Vagina (tissue), 2 donors: ENCODE measurements at regions not wholly inside any gene's neighbourhood (a gene's known extent, or its start where the extent isn't known, plus 50 kb on each side); places are given as distances from the start of the nearest gene placed in this dataset.
A peak's percentile ranks its signal among the peaks of the same experiment; 100 is the strongest.

Experiments used
- DNase-seq, 2 donors: peaks; one replicate each; pipeline ENCODE4 v3.0.0-alpha.2; 2017; ENCODE audit errors: extremely low spot score in 2 of 2
- H3K27ac ChIP-seq: fragments of 200-600 bp; sonication (generic); one replicate; pipeline ENCODE4 v1.5.1; 2019
- H3K27me3 ChIP-seq: fragments of 200-600 bp; sonication (generic); one replicate; pipeline ENCODE4 v1.5.1; 2019
- H3K36me3 ChIP-seq, 2 donors: fragments of 200-600 bp; sonication (generic); one replicate each; pipeline ENCODE4 v1.5.1; 2017 to 2019
- H3K4me1 ChIP-seq: fragments of 200-600 bp; sonication (generic); one replicate; pipeline ENCODE4 v1.5.1; 2019
- H3K4me3 ChIP-seq, 2 donors: fragments of 200-600 bp; sonication (generic); 1 replicate in 1 of 2; 2 replicates in 1 of 2; pipeline ENCODE4 v1.5.1; 2016 to 2019
- H3K9me3 ChIP-seq: fragments of 200-600 bp; sonication (generic); one replicate; pipeline ENCODE4 v1.5.1; 2019
- POLR2A ChIP-seq, 2 donors: fragments of 450-650 bp; IDR thresholded peaks; one replicate each; pipeline ENCODE4 v1.6.1; 2017; ENCODE audit warnings: antibody characterized with exemption in 2 of 2, mild to moderate bottlenecking in 2 of 2, moderate library complexity in 2 of 2
- POLR2AphosphoS5 ChIP-seq, 2 donors: sonication (generic); formaldehyde crosslinking; IDR thresholded peaks; one replicate each; pipeline ENCODE4 v1.9.0; 2017; ENCODE audit warnings: antibody characterized with exemption in 2 of 2, mild to moderate bottlenecking in 2 of 2, low read depth in 1 of 2; ENCODE audit not compliant: insufficient read depth in 1 of 2
- intact Hi-C: fragments of 100-400 bp; cut with DNase I; formaldehyde crosslinking; loops from one replicate; pipeline ENCODE4 v1.15.1; 2023
- TF ChIP-seq, protein P1 (sequence below), 3 experiments: fragments of 450-650 bp in 2 of 3; fragments of 200-600 bp in 1 of 3; sonication (generic) in 1 of 3; IDR thresholded peaks; one replicate each; pipeline ENCODE4 v1.5.1; 2017 to 2019; ENCODE audit warnings: antibody characterized with exemption in 3 of 3, mild to moderate bottlenecking in 2 of 3, moderate library complexity in 2 of 3

DNA sequence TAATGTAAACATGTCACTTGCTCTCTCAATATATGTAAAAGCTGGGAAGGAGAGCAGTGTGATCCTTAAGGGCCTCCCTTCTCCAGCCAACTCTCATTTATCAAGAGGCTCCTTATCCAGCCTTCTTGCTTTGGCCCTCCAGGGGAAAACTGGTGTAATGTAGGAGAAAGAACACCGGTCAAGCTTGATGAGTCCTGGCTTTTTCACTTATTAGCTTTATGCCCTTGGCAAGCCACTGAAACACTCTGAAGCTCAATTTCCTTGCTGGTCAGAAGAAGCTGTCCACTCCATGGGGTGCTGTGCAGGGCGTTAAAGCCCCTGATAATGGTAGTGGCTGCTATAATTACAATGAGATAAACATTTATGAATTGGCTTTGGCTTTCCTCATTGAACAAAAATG, 251.2 kb upstream of the RBBP8 start:
- DNase-seq, result no peak
- no peak overlapping the region for H3K27ac ChIP-seq
- intact Hi-C loops, result no loop called here

DNA sequence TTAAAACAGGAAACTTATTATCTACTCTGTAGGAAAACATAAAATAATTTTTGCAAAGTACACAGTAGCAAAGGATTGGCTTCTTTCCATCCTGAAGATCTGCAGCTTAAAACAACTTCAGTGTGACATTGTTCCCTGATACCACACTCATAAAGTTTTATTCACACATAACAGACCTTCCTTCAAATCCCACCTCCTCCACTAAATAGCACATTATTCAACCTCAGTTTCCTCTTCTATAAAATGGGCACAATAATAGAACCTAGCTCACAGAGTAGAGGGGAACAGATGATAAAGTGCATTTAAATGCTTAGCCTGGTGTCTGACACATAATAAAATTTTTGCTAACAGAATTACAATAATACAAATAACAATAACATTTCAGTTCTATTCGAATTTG, 250.4 kb upstream of the RBBP8 start:
- H3K27me3 ChIP-seq, result no peaks in the 10 kb centered on the region
- H3K4me3 ChIP-seq, result no peak overlapping the region
- H3K27ac ChIP-seq, result no peak overlapping the region
- no peaks in the 10 kb centered on the region for H3K36me3 ChIP-seq
- DNase-seq, result no peak
- H3K4me1 ChIP-seq, result no peaks in the 10 kb centered on the region
- intact Hi-C loops, result no loop called here
- no peaks in the 10 kb centered on the region for H3K9me3 ChIP-seq
- TF ChIP-seq, protein P1, sequence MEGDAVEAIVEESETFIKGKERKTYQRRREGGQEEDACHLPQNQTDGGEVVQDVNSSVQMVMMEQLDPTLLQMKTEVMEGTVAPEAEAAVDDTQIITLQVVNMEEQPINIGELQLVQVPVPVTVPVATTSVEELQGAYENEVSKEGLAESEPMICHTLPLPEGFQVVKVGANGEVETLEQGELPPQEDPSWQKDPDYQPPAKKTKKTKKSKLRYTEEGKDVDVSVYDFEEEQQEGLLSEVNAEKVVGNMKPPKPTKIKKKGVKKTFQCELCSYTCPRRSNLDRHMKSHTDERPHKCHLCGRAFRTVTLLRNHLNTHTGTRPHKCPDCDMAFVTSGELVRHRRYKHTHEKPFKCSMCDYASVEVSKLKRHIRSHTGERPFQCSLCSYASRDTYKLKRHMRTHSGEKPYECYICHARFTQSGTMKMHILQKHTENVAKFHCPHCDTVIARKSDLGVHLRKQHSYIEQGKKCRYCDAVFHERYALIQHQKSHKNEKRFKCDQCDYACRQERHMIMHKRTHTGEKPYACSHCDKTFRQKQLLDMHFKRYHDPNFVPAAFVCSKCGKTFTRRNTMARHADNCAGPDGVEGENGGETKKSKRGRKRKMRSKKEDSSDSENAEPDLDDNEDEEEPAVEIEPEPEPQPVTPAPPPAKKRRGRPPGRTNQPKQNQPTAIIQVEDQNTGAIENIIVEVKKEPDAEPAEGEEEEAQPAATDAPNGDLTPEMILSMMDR (IDR thresholded peaks at IDR 0.05), result no peak
- no peak for TF ChIP-seq POLR2AphosphoS5 (IDR thresholded peaks at IDR 0.05; ENCODE audit: insufficient read depth in 1 of 2, low read depth in 1 of 2)
- no peak for TF ChIP-seq POLR2A (IDR thresholded peaks at IDR 0.05)

More for the DNA sequence above, 251.2 kb upstream of the RBBP8 start:
- no peaks in the 10 kb centered on the region for H3K9me3 ChIP-seq
- no peaks in the 10 kb centered on the region for H3K36me3 ChIP-seq
- no peaks in the 10 kb centered on the region for H3K4me1 ChIP-seq
- H3K27me3 ChIP-seq, result no peaks in the 10 kb centered on the region
- H3K4me3 ChIP-seq, result no peak overlapping the region
- TF ChIP-seq POLR2AphosphoS5 (IDR thresholded peaks at IDR 0.05; ENCODE audit: insufficient read depth in 1 of 2, low read depth in 1 of 2), result no peak
- TF ChIP-seq, protein P1 (IDR thresholded peaks at IDR 0.05), result no peak
- no peak for TF ChIP-seq POLR2A (IDR thresholded peaks at IDR 0.05)

DNA sequence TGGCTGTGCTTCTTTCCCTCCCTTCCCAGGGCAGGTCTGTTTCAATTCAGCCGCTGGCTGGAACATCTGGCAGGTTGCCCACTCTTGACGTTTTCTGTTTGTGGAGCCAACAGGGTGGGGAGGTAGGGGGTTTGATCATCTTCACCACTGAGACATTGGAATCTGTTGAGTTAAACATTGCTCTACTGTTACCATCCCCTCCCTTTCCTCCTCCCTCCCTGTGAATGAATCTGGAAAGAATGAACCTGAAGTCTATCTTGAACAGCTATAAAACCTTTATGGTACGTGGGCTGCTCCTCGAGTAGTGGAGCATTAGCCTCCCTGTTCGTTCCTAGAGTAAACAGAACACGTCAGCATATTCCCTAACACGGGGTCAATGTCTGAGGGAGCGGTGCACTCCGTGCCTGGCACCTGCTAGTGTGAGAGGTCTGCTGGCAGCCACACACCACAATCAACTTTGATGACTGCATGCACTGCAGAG, 249.9 kb upstream of the RBBP8 start:
- TF ChIP-seq, protein P1 (IDR thresholded peaks at IDR 0.05), result no peak
- peak; percentile 73 to 83 for TF ChIP-seq POLR2AphosphoS5 (IDR thresholded peaks at IDR 0.05; ENCODE audit: insufficient read depth in 1 of 2, low read depth in 1 of 2)
- intact Hi-C loops, result no loop called here
- H3K4me3 ChIP-seq, result no peak overlapping the region
- no peaks in the 10 kb centered on the region for H3K4me1 ChIP-seq
- H3K9me3 ChIP-seq, result no peaks in the 10 kb centered on the region
- no peaks in the 10 kb centered on the region for H3K36me3 ChIP-seq
- DNase-seq, result no peak
- H3K27ac ChIP-seq, result no peak overlapping the region
- no peaks in the 10 kb centered on the region for H3K27me3 ChIP-seq

DNA sequence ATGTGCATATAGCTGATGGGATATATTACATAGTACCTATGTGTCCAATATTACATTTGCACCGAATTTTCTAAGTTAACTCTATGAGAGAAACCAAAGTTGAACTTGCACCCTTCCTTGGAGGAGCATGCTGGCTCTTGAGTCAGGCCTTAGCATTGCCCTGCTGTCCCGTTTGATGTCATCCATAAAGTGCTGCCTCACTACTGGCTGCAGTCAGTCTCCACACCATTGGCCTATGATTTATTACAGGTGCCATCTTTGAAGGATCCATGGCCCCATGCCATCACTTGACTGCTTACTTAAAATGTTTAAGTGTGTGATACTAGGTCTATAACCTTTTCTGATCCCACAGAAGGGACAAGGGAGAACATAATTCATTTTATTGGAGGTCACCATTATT, 249.3 kb upstream of the RBBP8 start:
- Histone ChIP-seq H3K4me3 (no peak overlapping the region), H3K27ac (no peak overlapping the region), H3K36me3 (no peaks in the 10 kb centered on the region), H3K27me3 (no peaks in the 10 kb centered on the region), H3K9me3 (no peaks in the 10 kb centered on the region), H3K4me1 (no peaks in the 10 kb centered on the region)
- DNase-seq, result no peak
- intact Hi-C loops, result no loop called here
- TF ChIP-seq, protein P1 (IDR thresholded peaks at IDR 0.05), result no peak
- TF ChIP-seq POLR2AphosphoS5 (IDR thresholded peaks at IDR 0.05; ENCODE audit: insufficient read depth in 1 of 2, low read depth in 1 of 2), result no peak
- TF ChIP-seq POLR2A (IDR thresholded peaks at IDR 0.05), result no peak

- Histone ChIP-seq H3K4me3 (no peak overlapping the region), H3K9me3 (no peaks in the 10 kb centered on the region), H3K27me3 (no peaks in the 10 kb centered on the region), H3K36me3 (no peaks in the 10 kb centered on the region), H3K4me1 (no peaks in the 10 kb centered on the region), H3K27ac (no peak overlapping the region)
- no peak for DNase-seq
- TF ChIP-seq POLR2AphosphoS5 (IDR thresholded peaks at IDR 0.05; ENCODE audit: insufficient read depth in 1 of 2, low read depth in 1 of 2), result no peak
- TF ChIP-seq, protein P1 (IDR thresholded peaks at IDR 0.05), result no peak
- TF ChIP-seq POLR2A (IDR thresholded peaks at IDR 0.05), result no peak
- intact Hi-C loops, result no loop called here
Observed at GRCh38 chr18:22684268-22684667, 248.9 kb upstream of the RBBP8 start.
